ENCODE measurements at regions not wholly inside any gene's neighbourhood (a gene's known extent, or its start where the extent isn't known, plus 50 kb on each side); places are given as distances from the start of the nearest gene placed in this dataset.

- no peaks in the 10 kb centered on the region for H3K9me3 ChIP-seq (replicated peaks)
- no peaks in the 10 kb centered on the region for H3K27me3 ChIP-seq
- H3K4me3 ChIP-seq = no peak overlapping the region
- no peak overlapping the region for H3K27ac ChIP-seq
- H3K4me1 ChIP-seq = peaks cover 4% of the 10 kb centered on the region; the same call in 1 of the 2 replicates
- no peaks in the 10 kb centered on the region for H3K36me3 ChIP-seq
- DNase-seq = no peak
Observed at GRCh38 chr4:119873132-119873531, 193.5 kb downstream of the MAD2L1 start.

GRCh38 chr4:119872371-119873016, 194.2 kb downstream of the MAD2L1 start:
- H3K4me3 ChIP-seq = no peak overlapping the region
- H3K27ac ChIP-seq = no peak overlapping the region
- H3K27me3 ChIP-seq = no peaks in the 10 kb centered on the region
- H3K4me1 ChIP-seq = peaks cover 4% of the 10 kb centered on the region; the same call in 1 of the 2 replicates
- H3K9me3 ChIP-seq (replicated peaks) = no peaks in the 10 kb centered on the region
- peak in 1 of 2 experiments; percentile 6 for DNase-seq
- no peaks in the 10 kb centered on the region for H3K36me3 ChIP-seq

- Histone ChIP-seq H3K4me1 (peaks cover 4% of the 10 kb centered on the region; the same call in 1 of the 2 replicates), H3K27ac (no peak overlapping the region), H3K4me3 (no peak overlapping the region), H3K9me3 (replicated peaks) (no peaks in the 10 kb centered on the region), H3K27me3 (no peaks in the 10 kb centered on the region), H3K36me3 (no peaks in the 10 kb centered on the region)
- no peak for DNase-seq
Observed at GRCh38 chr4:119870856-119871255, 195.8 kb downstream of the MAD2L1 start.

- no peaks in the 10 kb centered on the region for H3K4me1 ChIP-seq
- H3K27me3 ChIP-seq = no peaks in the 10 kb centered on the region
- H3K4me3 ChIP-seq = no peak overlapping the region
Observed at GRCh38 chr4:119865789-119866188, 200.9 kb downstream of the MAD2L1 start.

GRCh38 chr4:119865389-119865788, 201.3 kb downstream of the MAD2L1 start:
- Histone ChIP-seq H3K27me3 (no peaks in the 10 kb centered on the region), H3K4me1 (no peaks in the 10 kb centered on the region), H3K9me3 (replicated peaks) (no peaks in the 10 kb centered on the region), H3K4me3 (no peak overlapping the region), H3K27ac (no peak overlapping the region), H3K36me3 (no peaks in the 10 kb centered on the region)
- no peak for DNase-seq

More at GRCh38 chr4:119865789-119866188, 200.9 kb downstream of the MAD2L1 start:
- H3K27ac ChIP-seq = no peak overlapping the region
- H3K36me3 ChIP-seq = no peaks in the 10 kb centered on the region
- DNase-seq = no peak
- no peaks in the 10 kb centered on the region for H3K9me3 ChIP-seq (replicated peaks)

- no peaks in the 10 kb centered on the region for H3K4me1 ChIP-seq
- peak in 1 of 2 experiments; percentile 13 for DNase-seq
Observed at GRCh38 chr4:119861731-119862130, 204.9 kb downstream of the MAD2L1 start.

GRCh38 chr4:119858176-119858575, 208.5 kb downstream of the MAD2L1 start:
- Histone ChIP-seq H3K4me3 (no peak overlapping the region), H3K4me1 (no peaks in the 10 kb centered on the region), H3K36me3 (no peaks in the 10 kb centered on the region), H3K27ac (no peak overlapping the region), H3K27me3 (no peaks in the 10 kb centered on the region), H3K9me3 (replicated peaks) (no peaks in the 10 kb centered on the region)
- no peak for DNase-seq

More at GRCh38 chr4:119861731-119862130, 204.9 kb downstream of the MAD2L1 start:
- H3K4me3 ChIP-seq = no peak overlapping the region
- no peaks in the 10 kb centered on the region for H3K27me3 ChIP-seq
- no peaks in the 10 kb centered on the region for H3K9me3 ChIP-seq (replicated peaks)
- H3K36me3 ChIP-seq = no peaks in the 10 kb centered on the region
- no peak overlapping the region for H3K27ac ChIP-seq

GRCh38 chr4:119854364-119854763, 212.3 kb downstream of the MAD2L1 start:
- H3K9me3 ChIP-seq (replicated peaks) = no peaks in the 10 kb centered on the region

GRCh38 chr4:119851649-119852048, 215.0 kb downstream of the MAD2L1 start:
- no peaks in the 10 kb centered on the region for H3K36me3 ChIP-seq
- DNase-seq = no peak
- no peak overlapping the region for H3K4me3 ChIP-seq
- no peaks in the 10 kb centered on the region for H3K9me3 ChIP-seq (replicated peaks)
- H3K4me1 ChIP-seq = no peaks in the 10 kb centered on the region
- H3K27me3 ChIP-seq = no peaks in the 10 kb centered on the region
- H3K27ac ChIP-seq = no peak overlapping the region

More at GRCh38 chr4:119854364-119854763, 212.3 kb downstream of the MAD2L1 start:
- Histone ChIP-seq H3K4me1 (no peaks in the 10 kb centered on the region), H3K27ac (no peak overlapping the region), H3K4me3 (no peak overlapping the region), H3K27me3 (no peaks in the 10 kb centered on the region), H3K36me3 (no peaks in the 10 kb centered on the region)
- DNase-seq = no peak

- Histone ChIP-seq H3K4me1 (no peaks in the 10 kb centered on the region), H3K27me3 (no peaks in the 10 kb centered on the region), H3K36me3 (no peaks in the 10 kb centered on the region), H3K4me3 (no peak overlapping the region), H3K27ac (no peak overlapping the region), H3K9me3 (replicated peaks) (0 out of 2 replicates have a peak, but pooled peaks cover 2% of the 10 kb centered on the region)
- DNase-seq = no peak
Observed at GRCh38 chr4:119841361-119841760, 212.8 kb upstream of the PDE5A start.

- H3K27me3 ChIP-seq = no peaks in the 10 kb centered on the region
- H3K27ac ChIP-seq = no peak overlapping the region
- no peak overlapping the region for H3K4me3 ChIP-seq
- peak in 1 of 2 experiments; percentile 28 for DNase-seq
- no peaks in the 10 kb centered on the region for H3K36me3 ChIP-seq
- no peaks in the 10 kb centered on the region for H3K9me3 ChIP-seq (replicated peaks)
- H3K4me1 ChIP-seq = peaks cover 6% of the 10 kb centered on the region
Observed at GRCh38 chr4:119835613-119835910, 207.0 kb upstream of the PDE5A start.

GRCh38 chr4:119834906-119835612, 206.5 kb upstream of the PDE5A start:
- no peak for DNase-seq
- Histone ChIP-seq H3K9me3 (replicated peaks) (no peaks in the 10 kb centered on the region), H3K4me3 (no peak overlapping the region), H3K27me3 (no peaks in the 10 kb centered on the region), H3K27ac (no peak overlapping the region), H3K4me1 (peaks cover 6% of the 10 kb centered on the region), H3K36me3 (no peaks in the 10 kb centered on the region)

- Histone ChIP-seq H3K4me1 (peaks cover 6% of the 10 kb centered on the region), H3K27ac (no peak overlapping the region), H3K36me3 (no peaks in the 10 kb centered on the region), H3K27me3 (no peaks in the 10 kb centered on the region), H3K9me3 (replicated peaks) (no peaks in the 10 kb centered on the region), H3K4me3 (no peak overlapping the region)
- DNase-seq = no peak
Observed at GRCh38 chr4:119833611-119834010, 205.0 kb upstream of the PDE5A start.

- no peaks in the 10 kb centered on the region for H3K36me3 ChIP-seq
- peak; percentile 7 to 45 for DNase-seq
- no peaks in the 10 kb centered on the region for H3K9me3 ChIP-seq (replicated peaks)
- no peak overlapping the region for H3K4me3 ChIP-seq
- peaks cover 6% of the 10 kb centered on the region for H3K4me1 ChIP-seq
- no peaks in the 10 kb centered on the region for H3K27me3 ChIP-seq
- H3K27ac ChIP-seq = no peak overlapping the region
Observed at GRCh38 chr4:119832776-119833175, 204.2 kb upstream of the PDE5A start.

GRCh38 chr4:119829326-119829725, 200.7 kb upstream of the PDE5A start:
- H3K27me3 ChIP-seq = no peaks in the 10 kb centered on the region
- no peak for DNase-seq
- H3K4me3 ChIP-seq = no peak overlapping the region
- no peak overlapping the region for H3K27ac ChIP-seq
- H3K36me3 ChIP-seq = no peaks in the 10 kb centered on the region
- no peaks in the 10 kb centered on the region for H3K9me3 ChIP-seq (replicated peaks)
- peaks cover 6% of the 10 kb centered on the region for H3K4me1 ChIP-seq

- Histone ChIP-seq H3K4me3 (no peak overlapping the region), H3K27ac (no peak overlapping the region), H3K4me1 (no peaks in the 10 kb centered on the region), H3K36me3 (no peaks in the 10 kb centered on the region), H3K9me3 (replicated peaks) (no peaks in the 10 kb centered on the region), H3K27me3 (no peaks in the 10 kb centered on the region)
- no peak for DNase-seq
Observed at GRCh38 chr4:119825696-119826095, 197.1 kb upstream of the PDE5A start.
